GM12873 (cell line): ENCODE measurements at regions not wholly inside any gene's neighbourhood (a gene's known extent, or its start where the extent isn't known, plus 50 kb on each side); places are given as distances from the start of the nearest gene placed in this dataset.

Experiments
- TF ChIP-seq, protein P1 (sequence below): IDR thresholded peaks from 2 replicates; pipeline ENCODE4 v1.5.1; 2012; ENCODE audit warnings: low read depth, mild to moderate bottlenecking, moderate library complexity, low read length, control low read depth; ENCODE audit not compliant: insufficient read depth; ENCODE audit errors: missing control alignments

DNA sequence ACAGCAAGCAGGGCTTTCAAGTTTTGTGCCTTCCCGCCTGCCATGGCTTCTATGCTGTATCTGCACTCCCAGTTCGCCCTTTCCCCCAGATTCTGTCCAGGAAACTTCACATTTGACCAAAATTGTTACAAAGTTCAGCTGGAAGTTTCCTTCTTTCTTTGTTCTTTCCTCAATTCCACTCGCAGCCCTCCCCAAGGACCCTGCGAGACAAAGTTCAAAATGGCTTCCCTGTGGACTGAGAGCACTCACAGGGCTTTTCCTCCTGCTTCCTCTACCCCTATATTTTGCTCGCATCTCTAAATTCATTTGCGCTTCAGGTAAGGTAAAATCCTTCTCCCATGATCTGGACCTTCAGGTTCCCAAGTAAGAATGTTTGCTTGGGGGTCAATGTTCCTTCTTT, 1348.4 kb upstream of the B3GALT2 start:
- TF ChIP-seq, protein P1, sequence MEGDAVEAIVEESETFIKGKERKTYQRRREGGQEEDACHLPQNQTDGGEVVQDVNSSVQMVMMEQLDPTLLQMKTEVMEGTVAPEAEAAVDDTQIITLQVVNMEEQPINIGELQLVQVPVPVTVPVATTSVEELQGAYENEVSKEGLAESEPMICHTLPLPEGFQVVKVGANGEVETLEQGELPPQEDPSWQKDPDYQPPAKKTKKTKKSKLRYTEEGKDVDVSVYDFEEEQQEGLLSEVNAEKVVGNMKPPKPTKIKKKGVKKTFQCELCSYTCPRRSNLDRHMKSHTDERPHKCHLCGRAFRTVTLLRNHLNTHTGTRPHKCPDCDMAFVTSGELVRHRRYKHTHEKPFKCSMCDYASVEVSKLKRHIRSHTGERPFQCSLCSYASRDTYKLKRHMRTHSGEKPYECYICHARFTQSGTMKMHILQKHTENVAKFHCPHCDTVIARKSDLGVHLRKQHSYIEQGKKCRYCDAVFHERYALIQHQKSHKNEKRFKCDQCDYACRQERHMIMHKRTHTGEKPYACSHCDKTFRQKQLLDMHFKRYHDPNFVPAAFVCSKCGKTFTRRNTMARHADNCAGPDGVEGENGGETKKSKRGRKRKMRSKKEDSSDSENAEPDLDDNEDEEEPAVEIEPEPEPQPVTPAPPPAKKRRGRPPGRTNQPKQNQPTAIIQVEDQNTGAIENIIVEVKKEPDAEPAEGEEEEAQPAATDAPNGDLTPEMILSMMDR: no peak

DNA sequence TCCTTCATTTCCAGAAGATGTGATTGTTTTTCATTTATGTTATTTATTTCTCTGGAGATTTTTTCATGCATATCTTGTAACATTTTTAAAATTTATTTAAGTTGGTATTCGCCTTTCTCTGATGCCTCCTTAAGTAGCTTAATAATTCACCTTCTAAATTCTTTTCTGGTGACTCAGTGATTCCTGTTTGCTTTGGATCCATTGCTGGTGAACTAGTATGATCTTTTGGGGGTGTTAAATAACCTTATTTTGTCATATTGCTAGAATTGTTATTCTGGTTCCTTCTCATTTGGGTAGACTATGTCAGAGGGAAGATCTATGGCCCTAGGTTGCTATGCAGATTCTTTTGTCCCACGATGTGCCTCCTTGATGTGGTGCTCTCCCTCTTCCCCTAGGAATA, 1347.2 kb upstream of the B3GALT2 start:
- TF ChIP-seq, protein P1: no peak

DNA sequence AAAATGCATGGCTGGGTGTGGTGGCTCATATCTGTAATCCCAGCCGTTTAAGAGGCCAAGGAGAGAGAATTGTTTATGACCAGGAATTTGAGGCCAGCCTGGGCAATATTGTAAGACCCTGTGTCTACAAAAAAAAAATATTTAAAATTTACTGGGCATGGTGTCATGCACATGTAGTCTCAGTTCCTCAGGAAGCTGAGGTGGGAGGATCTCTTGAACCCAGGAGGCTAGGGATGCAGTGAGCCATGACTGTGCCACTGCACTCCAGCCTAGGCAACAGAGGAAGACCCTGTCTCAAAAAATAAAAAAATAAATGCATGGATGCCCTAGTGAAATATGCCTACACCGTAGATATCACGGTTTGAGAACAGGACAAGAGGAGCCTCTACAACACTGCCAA, 1331.2 kb upstream of the B3GALT2 start:
- TF ChIP-seq, protein P1: no peak

DNA sequence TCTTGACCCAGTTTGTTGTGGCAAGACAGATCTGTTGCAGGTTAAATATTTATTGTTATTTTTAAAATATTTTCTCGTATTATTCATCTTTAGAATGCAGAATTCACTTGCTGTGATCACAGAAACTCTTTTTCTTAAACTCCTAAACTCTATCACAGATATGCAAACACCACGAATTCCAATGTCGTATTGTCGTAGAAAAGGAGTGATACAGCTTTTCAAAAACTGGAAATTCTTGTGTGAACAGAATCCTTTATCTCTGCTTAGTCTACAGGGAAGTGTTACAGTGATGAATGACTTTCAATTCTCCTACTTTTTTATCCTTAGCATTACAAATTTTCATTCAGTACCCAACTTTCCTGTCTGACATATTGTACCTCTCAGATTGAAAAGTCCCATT, 1329.5 kb upstream of the B3GALT2 start:
- TF ChIP-seq, protein P1: no peak

DNA sequence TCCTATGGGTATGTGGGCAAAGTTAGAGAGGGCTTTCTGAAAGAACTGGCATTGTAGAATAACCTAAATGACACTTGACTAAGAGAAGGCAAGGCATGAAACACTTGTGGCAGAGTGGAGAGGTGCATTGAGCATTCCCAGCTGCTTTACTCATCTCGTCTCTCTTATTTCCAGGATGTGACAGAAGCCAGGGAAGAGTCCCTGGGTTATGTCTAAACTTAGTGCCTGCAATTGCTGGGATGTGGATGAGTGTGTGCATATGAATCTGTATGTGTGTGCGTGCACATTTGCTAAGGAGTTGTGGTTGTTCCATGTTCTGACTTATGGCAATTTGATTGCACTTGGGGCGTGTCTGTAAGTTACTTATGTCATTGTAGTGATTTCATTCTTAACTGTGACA, 1326.5 kb upstream of the B3GALT2 start:
- TF ChIP-seq, protein P1: no peak

DNA sequence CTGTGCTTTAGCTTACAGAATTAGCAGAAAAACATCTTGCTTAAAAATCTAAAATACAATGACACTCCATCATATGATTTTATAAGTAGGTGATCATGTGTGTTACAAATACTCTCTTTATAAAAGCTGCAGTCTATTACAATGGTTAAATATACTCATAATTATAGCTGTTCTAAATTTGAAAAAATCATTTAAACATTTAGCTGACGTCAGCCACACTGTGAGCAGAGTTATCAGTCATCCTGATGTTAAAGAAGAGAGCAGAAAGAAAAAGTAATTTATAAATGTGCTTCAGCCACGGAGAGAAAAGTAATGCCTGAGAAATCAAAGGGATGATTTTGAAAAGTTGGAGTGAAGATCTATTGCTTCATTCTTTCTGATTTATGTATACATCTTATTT, 1325.9 kb upstream of the B3GALT2 start:
- TF ChIP-seq, protein P1: no peak

DNA sequence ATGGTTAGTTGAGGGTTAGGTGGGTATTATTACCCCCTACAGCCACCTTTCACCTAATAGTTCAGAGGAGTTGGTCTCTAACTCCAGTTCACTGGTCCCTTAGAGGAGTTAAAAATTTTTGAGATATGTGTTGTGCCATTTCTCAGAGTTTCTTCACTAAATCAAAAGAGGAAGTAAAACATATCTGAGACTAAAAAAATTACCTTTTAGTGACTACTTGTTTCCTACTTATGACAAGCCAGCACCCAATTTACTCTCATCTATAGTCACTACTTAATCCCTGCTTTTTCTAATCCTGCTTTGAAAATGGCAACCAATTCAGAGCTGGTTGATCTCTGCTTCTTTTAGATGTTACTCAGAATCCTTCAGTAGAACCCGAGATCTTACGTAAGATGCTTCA, 1316.8 kb upstream of the B3GALT2 start:
- TF ChIP-seq, protein P1: no peak
